HCT116 (cell line): ENCODE measurements at regions not wholly inside any gene's neighbourhood (a gene's known extent, or its start where the extent isn't known, plus 50 kb on each side); places are given as distances from the start of the nearest gene placed in this dataset.

Experiments
- ATAC-seq: fragments of 200-7000 bp; cut with Tn5 transposase; 2 replicates; pipeline ENCODE4 v1.9.1; 2020; ENCODE audit warnings: mild to moderate bottlenecking, moderate library complexity
- BruUV-seq: library from RNA; stranded (reverse); fragments of 400-500 nt; replicated peaks from 2 replicates; lab custom pipeline; 2021; lab: Mats Ljungman, UMichigan
- CTCF ChIA-PET: fragments of 300-600 bp; sonication (Branson Sonifier 250); formaldehyde crosslinking; loops from one replicate; lab custom pipeline; 2021; ENCODE audit warnings: antibody characterized with exemption; lab: Charles Lee
- POLR2A ChIA-PET: fragments of 300-600, 350-600 bp; sonication (Branson Sonifier 250); formaldehyde crosslinking; loops from one replicate; lab custom pipeline; 2021; ENCODE audit warnings: antibody characterized with exemption; lab: Charles Lee
- RAD21 ChIA-PET, 2 experiments: fragments of 300-600 bp; sonication (Branson Sonifier 250); formaldehyde crosslinking; loops; one replicate each; lab custom pipeline; 2023; ENCODE audit warnings: low total read pairs in 2 of 2; ENCODE audit not compliant: uncharacterized antibody in 2 of 2, unreplicated experiment in 2 of 2, low non-redundant PET in 1 of 2; lab: Charles Lee
- DNase-seq: peaks from one replicate; pipeline ENCODE4 v3.0.0-alpha.2; 2010; ENCODE audit warnings: low read depth, low spot score
- H2AFZ ChIP-seq: fragments of 200-600 bp; shearing (Covaris generic), sonication (generic); 2 replicates; pipeline ENCODE4 v1.6.1; 2017; ENCODE audit warnings: low read depth, mixed run types, mixed read lengths, antibody characterized with exemption, low read length; ENCODE audit not compliant: poor library complexity, severe bottlenecking
- H3K27ac ChIP-seq: 2 replicates; pipeline ENCODE4 v1.5.1; 2012; ENCODE audit warnings: low read depth, low read length
- H3K27me3 ChIP-seq: fragments of 200-600 bp; sonication (generic); 2 replicates; pipeline ENCODE4 v1.6.1; 2016; ENCODE audit warnings: mixed run types, low read length, mixed read lengths; ENCODE audit not compliant: insufficient read depth
- H3K36me3 ChIP-seq, 2 experiments: fragments of 200-500 bp in 1 of 2; fragments of 200-600 bp in 1 of 2; sonication (Bioruptor generic) in 1 of 2; sonication (generic) in 1 of 2; 2 replicates each; pipeline versions ENCODE4 v1.5.1 to v1.6.1; 2014 to 2016; ENCODE audit warnings: low read length in 2 of 2, inconsistent platforms in 1 of 2, mixed read lengths in 1 of 2, mixed run types in 1 of 2; ENCODE audit not compliant: insufficient read depth in 2 of 2, control insufficient read depth in 1 of 2
- H3K4me1 ChIP-seq, 2 experiments: fragments of 200-600 bp in 1 of 2; sonication (generic) in 1 of 2; 2 replicates each; pipeline versions ENCODE4 v1.5.1 to v1.6.1; 2012 to 2017; ENCODE audit warnings: low read length in 2 of 2, inconsistent platforms in 1 of 2, mild to moderate bottlenecking in 1 of 2, mixed read lengths in 1 of 2, mixed run types in 1 of 2, moderate library complexity in 1 of 2; ENCODE audit not compliant: insufficient read depth in 2 of 2, control insufficient read depth in 1 of 2
- H3K4me2 ChIP-seq: fragments of 200-600 bp; sonication (generic); 2 replicates; pipeline ENCODE4 v1.6.1; 2017; ENCODE audit warnings: mixed run types, low read length, mixed read lengths
- H3K4me3 ChIP-seq, 2 experiments: fragments of 200-600 bp in 1 of 2; sonication (generic) in 1 of 2; replicated peaks in 1 of 2; 2 replicates each; pipeline ENCODE4 v1.5.1; 2011 to 2016; ENCODE audit warnings: low read length in 2 of 2, control low read depth in 1 of 2, low read depth in 1 of 2, mild to moderate bottlenecking in 1 of 2, mixed read lengths in 1 of 2, mixed run types in 1 of 2
- H3K79me2 ChIP-seq: fragments of 200-600 bp; sonication (generic); 2 replicates; pipeline ENCODE4 v1.6.1; 2017; ENCODE audit warnings: mild to moderate bottlenecking, mixed run types, low read length, moderate library complexity, mixed read lengths; ENCODE audit not compliant: insufficient read depth
- H3K9ac ChIP-seq: fragments of 200-600 bp; sonication (generic); 2 replicates; pipeline ENCODE4 v1.6.1; 2016; ENCODE audit warnings: low read length, mixed read lengths
- H3K9me2 ChIP-seq: fragments of 200-600 bp; sonication (generic), shearing (Covaris generic); 2 replicates; pipeline ENCODE4 v1.6.1; 2017; ENCODE audit warnings: mixed run types, mild to moderate bottlenecking, moderate library complexity; ENCODE audit not compliant: insufficient read depth
- H3K9me3 ChIP-seq, 2 experiments: fragments of 200-500 bp in 1 of 2; fragments of 200-600 bp in 1 of 2; sonication (Bioruptor generic) in 1 of 2; sonication (generic) in 1 of 2; 2 replicates each; pipeline ENCODE4 v1.6.1; 2014 to 2017; ENCODE audit warnings: low read length in 2 of 2, mixed read lengths in 2 of 2, inconsistent platforms in 1 of 2, low read depth in 1 of 2, mild to moderate bottlenecking in 1 of 2, mixed run types in 1 of 2, moderate library complexity in 1 of 2; ENCODE audit not compliant: control insufficient read depth in 1 of 2, insufficient read depth in 1 of 2
- H4K20me1 ChIP-seq: fragments of 200-600 bp; sonication (generic), shearing (Covaris generic); 2 replicates; pipeline ENCODE4 v1.6.1; 2017; ENCODE audit warnings: mixed run types, mild to moderate bottlenecking, moderate library complexity; ENCODE audit not compliant: insufficient read depth
- ELF1 ChIP-seq: IDR thresholded peaks from 2 replicates; pipeline ENCODE4 v1.6.1; 2012; ENCODE audit warnings: low read depth, borderline replicate concordance
- EZH2phosphoT487 ChIP-seq: fragments of 200-600 bp; IDR thresholded peaks from 2 replicates; pipeline ENCODE4 v1.6.1; 2018; ENCODE audit warnings: antibody characterized with exemption, borderline replicate concordance
- RAD21 ChIP-seq: IDR thresholded peaks from 2 replicates; pipeline ENCODE4 v1.6.1; 2012; ENCODE audit warnings: low read depth, mild to moderate bottlenecking
- SRF ChIP-seq: IDR thresholded peaks from 2 replicates; pipeline ENCODE4 v1.6.1; 2012; ENCODE audit warnings: low read depth
- intact Hi-C: fragments of 100-400 bp; cut with micrococcal nuclease; formaldehyde crosslinking; loops from 2 replicates; pipeline ENCODE4 v1.10.0; 2022
- TF ChIP-seq, protein P1 (sequence below), 3 experiments: fragments of 200-600 bp in 1 of 3; sonication (generic) in 1 of 3; IDR thresholded peaks in 2 of 3; conservative IDR thresholded peaks in 1 of 3; 2 replicates each; pipeline ENCODE4 v1.5.1; 2012 to 2017; ENCODE audit warnings: low read depth in 2 of 3, low read length in 2 of 3, antibody characterized with exemption in 1 of 3, borderline replicate concordance in 1 of 3, control low read depth in 1 of 3, mild to moderate bottlenecking in 1 of 3, mixed read lengths in 1 of 3, mixed run types in 1 of 3, moderate library complexity in 1 of 3; ENCODE audit not compliant: insufficient read depth in 1 of 3
- TF ChIP-seq, protein P2 (sequence below): IDR thresholded peaks from 2 replicates; pipeline ENCODE4 v1.6.1; 2012

DNA sequence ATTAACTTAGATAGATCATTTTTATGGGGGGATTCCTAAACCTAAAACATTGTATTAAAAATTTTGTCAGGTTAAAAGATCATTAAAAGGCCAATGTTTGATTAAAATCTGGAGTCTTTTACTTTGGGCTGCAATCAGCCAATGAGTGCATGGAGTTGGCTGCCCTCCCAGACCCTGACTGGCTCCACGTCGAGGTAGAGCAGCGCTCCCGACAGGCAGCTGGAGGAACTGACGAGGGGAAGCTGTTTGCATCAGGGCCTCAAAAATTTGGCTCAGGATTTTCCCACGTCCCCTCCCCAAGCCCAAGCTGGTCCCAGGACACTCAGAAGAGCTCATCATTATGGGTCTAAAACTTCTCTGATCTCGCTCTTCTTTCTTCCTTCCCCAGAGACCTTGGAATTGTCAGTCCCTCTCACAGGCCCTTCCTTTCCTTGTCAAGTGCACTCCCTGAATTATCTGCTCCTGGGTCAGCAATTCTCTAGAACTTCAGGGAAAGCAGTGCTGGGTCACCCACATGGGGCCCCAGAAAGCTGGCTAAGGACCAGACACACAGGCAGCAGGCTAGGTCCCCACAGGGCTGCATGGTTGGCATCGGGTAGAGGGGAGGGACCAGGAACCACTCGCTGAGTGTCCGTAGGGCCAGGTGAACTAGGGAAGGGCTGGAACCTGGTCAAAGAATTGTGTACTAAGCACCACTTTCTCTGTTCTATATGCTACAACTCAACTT lies 119.6 kb upstream of the IGLL5 start:
- no peak for ATAC-seq
- Histone ChIP-seq H2AFZ (no peak overlapping the region), H3K4me1 (no peaks in the 10 kb centered on the region), H3K4me2 (no peak overlapping the region), H3K9me3 (no peaks in the 10 kb centered on the region), H3K27ac (no peak overlapping the region), H3K9ac (no peak overlapping the region), H3K27me3 (peaks cover 8% of the 10 kb centered on the region; the same call in 1 of the 2 replicates), H3K9me2 (no peaks in the 10 kb centered on the region), H3K79me2 (no peaks in the 10 kb centered on the region), H4K20me1 (no peaks in the 10 kb centered on the region), H3K4me3 (no peak overlapping the region), H3K36me3 (no peaks in the 10 kb centered on the region)
- no TSS peak for BruUV-seq
- TF ChIP-seq EZH2phosphoT487 (no peak), RAD21 (peak; percentile 26; the same call in 1 of the 2 replicates), ELF1 (no peak), SRF (no peak)
- TF ChIP-seq, protein P1, sequence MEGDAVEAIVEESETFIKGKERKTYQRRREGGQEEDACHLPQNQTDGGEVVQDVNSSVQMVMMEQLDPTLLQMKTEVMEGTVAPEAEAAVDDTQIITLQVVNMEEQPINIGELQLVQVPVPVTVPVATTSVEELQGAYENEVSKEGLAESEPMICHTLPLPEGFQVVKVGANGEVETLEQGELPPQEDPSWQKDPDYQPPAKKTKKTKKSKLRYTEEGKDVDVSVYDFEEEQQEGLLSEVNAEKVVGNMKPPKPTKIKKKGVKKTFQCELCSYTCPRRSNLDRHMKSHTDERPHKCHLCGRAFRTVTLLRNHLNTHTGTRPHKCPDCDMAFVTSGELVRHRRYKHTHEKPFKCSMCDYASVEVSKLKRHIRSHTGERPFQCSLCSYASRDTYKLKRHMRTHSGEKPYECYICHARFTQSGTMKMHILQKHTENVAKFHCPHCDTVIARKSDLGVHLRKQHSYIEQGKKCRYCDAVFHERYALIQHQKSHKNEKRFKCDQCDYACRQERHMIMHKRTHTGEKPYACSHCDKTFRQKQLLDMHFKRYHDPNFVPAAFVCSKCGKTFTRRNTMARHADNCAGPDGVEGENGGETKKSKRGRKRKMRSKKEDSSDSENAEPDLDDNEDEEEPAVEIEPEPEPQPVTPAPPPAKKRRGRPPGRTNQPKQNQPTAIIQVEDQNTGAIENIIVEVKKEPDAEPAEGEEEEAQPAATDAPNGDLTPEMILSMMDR (IDR thresholded peaks at IDR 0.05 in 2 of 3, conservative IDR thresholded peaks at IDR 0.05 in 1 of 3; ENCODE audit: borderline replicate concordance in 1 of 3, insufficient read depth in 1 of 3, low read depth in 2 of 3, low read length in 2 of 3), result peak; percentile 21 to 59 (median 44); a peak in 4 of 6 replicates
- TF ChIP-seq, protein P2, sequence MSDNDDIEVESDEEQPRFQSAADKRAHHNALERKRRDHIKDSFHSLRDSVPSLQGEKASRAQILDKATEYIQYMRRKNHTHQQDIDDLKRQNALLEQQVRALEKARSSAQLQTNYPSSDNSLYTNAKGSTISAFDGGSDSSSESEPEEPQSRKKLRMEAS, result no peak
- ChIA-PET CTCF (interaction anchor here (0.7 to 6.0 kb wide), 7 partner anchors 15 to 116 kb away, joined by 3 to 65 read pairs (median 6); no protein-coding TSS in a partner anchor), POLR2A (no interaction called here), RAD21 (interaction anchor here in 1 of 2 experiments (0.7 kb wide), 1 partner anchor 15 kb away, joined by 3 read pairs; no protein-coding TSS in a partner anchor)
- intact Hi-C loops, result no loop called here
- DNase-seq, result no peak
